ENCODE measurements at regions not wholly inside any gene's neighbourhood (a gene's known extent, or its start where the extent isn't known, plus 50 kb on each side); places are given as distances from the start of the nearest gene placed in this dataset.
"Not testable (repeated sequence)": the region's sequence is repeated elsewhere in the genome, so short reads cannot be mapped to it uniquely, and the experiment has no call there.

- DNase-seq = no peak
- in situ Hi-C loops (cut with HindIII; ENCODE audit: low pct_ligation_motif_present, low pct_unique_long_range_greater_than_20kb, low sequenced_read_pairs) = no loop called here
These were observed 134.2 kb downstream of the TMEM30B start for GRCh38 chr14:61146899-61147298.

DNA sequence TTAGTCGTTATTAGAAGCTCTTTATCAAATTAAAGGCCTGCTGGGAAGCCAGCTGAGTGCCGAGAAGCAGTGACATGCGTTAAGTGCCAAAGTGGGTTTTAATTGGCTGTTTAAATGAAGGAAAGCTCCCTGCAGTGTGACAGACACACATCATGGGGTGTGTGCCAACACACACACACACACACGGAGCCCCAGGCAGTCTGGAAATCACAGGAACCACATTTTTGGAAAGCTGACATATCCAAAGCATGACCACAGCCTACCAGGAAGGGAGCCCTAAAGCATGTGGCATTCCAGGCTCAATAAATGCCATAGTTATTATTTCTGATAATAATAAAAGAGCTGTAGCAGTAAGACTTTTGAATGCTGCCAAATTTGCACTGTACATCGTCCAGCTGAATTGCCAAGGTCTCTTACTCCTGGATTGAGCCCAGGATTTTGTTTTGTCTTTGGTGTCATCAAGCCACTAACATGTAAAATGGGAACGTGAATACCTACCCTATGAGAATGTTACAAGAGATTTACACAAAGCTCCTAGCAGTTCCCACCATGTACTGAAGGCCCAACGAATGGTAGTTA lies 135.1 kb downstream of the TMEM30B start:
- in situ Hi-C loops (cut with HindIII; ENCODE audit: low pct_ligation_motif_present, low pct_unique_long_range_greater_than_20kb, low sequenced_read_pairs) = no loop called here
- DNase-seq = no peak

DNA sequence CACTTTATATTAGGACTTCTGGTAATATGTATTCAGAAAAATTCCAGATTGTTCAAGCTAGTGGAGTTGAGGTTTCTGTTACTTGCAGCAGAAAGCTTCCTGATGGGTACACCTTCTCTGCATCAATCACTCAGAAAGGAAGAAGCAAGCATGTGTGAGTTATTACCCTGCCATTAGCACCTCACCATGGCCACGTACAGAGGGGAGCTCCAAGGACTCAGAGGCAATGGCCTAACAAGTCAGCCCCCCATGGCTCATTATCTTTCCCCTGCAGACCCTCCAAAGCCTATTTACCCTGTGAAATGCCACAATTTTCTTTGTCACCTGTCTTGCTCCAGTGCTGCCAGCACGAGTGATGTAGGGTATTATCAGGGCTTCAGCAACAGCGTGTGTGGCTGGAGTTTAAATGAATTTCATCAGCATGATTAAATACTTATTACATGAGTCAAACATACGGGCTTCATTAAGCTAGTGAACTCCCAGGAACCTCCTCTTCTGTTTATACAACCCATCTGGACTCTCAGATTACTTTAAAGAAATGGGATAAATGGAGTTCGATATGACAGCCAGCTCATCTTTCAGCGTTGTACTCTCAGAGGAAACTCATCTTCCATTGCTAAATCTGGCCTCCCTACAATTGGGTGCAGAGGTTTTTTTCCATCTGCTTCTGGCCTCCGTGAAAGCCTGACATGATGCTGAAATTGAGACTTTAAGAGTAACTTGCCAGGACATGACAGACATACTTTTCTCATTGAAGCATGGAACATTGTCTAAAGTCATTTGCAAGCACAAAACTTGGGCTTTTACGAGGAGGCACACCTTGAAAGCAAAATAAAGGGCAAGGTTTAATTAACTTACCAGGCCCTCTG lies 135.9 kb downstream of the TMEM30B start:
- no peak for DNase-seq
- in situ Hi-C loops (cut with HindIII; ENCODE audit: low pct_ligation_motif_present, low pct_unique_long_range_greater_than_20kb, low sequenced_read_pairs) = no loop called here

DNA sequence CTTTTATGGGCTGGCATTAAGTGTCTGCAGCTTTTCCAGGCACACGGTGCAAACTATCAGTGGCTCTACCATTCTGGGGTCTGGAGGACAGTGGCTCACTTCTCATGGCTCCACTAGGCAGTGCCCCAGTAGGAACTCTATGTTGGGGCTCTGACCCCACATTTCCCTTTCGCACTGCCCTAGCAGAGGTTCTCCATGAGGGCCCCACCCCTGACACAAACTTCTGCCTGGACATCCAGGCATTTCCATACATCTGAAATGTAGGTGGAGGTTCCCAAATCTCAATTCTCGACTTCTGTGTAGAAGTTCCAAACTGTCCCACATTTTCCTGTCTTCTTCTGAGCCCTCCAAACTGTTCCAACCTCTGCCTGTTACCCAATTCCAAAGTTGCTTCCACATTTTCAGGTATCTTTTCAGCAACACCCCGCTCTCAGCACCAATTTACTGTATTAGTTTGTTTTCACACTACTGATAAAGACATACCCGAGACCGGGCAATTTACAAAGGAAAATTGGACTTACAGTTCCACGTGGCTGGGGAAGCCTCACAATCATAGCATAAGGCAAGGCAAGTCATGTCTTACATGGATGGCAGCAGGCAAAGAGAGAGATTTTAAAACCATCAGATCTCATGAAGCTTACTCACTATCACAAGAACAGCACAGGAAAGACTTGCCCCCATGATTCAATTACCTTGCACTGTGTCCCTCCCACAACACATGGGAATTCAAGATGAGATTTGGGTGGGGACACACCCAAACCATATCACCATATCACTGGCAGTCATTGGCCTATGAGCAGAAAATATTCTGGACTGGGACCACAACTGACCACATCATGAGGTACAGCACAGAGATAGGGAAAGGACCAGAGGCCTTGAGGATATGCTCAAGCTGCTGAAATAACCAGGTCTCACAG lies 136.8 kb downstream of the TMEM30B start:
- DNase-seq; in situ Hi-C loops (cut with HindIII; ENCODE audit: low pct_ligation_motif_present, low pct_unique_long_range_greater_than_20kb, low sequenced_read_pairs): not testable (repeated sequence)

GRCh38 chr14:61140872-61141271 lies 140.3 kb downstream of the TMEM30B start:
- in situ Hi-C loops (cut with HindIII; ENCODE audit: low pct_ligation_motif_present, low pct_unique_long_range_greater_than_20kb, low sequenced_read_pairs) = no loop called here
- DNase-seq = no peak

GRCh38 chr14:61140271-61140670 lies 140.9 kb downstream of the TMEM30B start:
- in situ Hi-C loops (cut with HindIII; ENCODE audit: low pct_ligation_motif_present, low pct_unique_long_range_greater_than_20kb, low sequenced_read_pairs) = no loop called here

GRCh38 chr14:61139006-61139599 lies 142.0 kb downstream of the TMEM30B start:
- no peak for DNase-seq

More at GRCh38 chr14:61140271-61140670, 140.9 kb downstream of the TMEM30B start:
- DNase-seq = no peak

DNA sequence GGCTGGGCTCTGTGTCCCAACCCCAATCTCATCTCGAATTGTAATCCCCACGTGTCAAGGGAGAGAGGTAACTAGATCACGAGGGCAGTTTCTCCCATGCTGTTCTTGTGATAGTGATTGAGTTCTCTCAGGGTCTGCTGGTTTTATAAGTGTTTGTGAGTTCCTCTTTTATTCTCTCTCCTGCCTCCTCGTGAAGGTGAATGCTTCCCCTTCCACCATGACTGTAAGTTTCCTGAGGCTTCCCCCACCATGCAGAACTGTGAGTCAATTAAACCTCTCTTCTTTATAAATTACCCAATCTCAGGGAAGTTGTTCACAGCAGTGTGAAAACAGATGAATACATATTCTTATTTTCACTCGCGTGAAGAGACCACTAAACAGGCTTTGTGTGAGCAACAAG lies 148.2 kb downstream of the TMEM30B start:
- in situ Hi-C loops (cut with HindIII; ENCODE audit: low pct_ligation_motif_present, low pct_unique_long_range_greater_than_20kb, low sequenced_read_pairs) = no loop called here
- DNase-seq = no peak

More at GRCh38 chr14:61139006-61139599, 142.0 kb downstream of the TMEM30B start:
- in situ Hi-C loops (cut with HindIII; ENCODE audit: low pct_ligation_motif_present, low pct_unique_long_range_greater_than_20kb, low sequenced_read_pairs) = no loop called here

DNA sequence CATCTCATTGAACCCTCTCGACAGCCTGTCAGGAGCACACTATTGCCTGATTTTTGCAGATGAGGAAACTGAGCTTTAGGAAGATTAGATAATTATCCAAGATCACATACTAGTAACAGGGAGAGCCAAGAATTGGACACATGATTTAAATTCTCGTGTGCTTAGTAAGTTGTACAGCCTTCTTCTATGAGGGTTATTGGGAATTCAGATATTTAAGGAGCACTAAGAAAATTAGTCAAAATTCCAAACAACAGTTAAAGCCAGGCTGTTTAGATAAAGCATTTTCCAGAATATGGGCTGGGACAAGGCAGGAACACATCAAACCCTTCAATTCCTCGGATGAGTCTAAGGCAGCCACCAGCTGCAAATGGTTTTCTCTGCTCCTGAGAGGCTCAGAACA lies 148.8 kb downstream of the TMEM30B start:
- no peak for DNase-seq
- in situ Hi-C loops (cut with HindIII; ENCODE audit: low pct_ligation_motif_present, low pct_unique_long_range_greater_than_20kb, low sequenced_read_pairs) = no loop called here

- DNase-seq = no peak
- in situ Hi-C loops (cut with HindIII; ENCODE audit: low pct_ligation_motif_present, low pct_unique_long_range_greater_than_20kb, low sequenced_read_pairs) = no loop called here
These were observed 149.6 kb downstream of the SLC38A6 start for GRCh38 chr14:61130512-61131260.

DNA sequence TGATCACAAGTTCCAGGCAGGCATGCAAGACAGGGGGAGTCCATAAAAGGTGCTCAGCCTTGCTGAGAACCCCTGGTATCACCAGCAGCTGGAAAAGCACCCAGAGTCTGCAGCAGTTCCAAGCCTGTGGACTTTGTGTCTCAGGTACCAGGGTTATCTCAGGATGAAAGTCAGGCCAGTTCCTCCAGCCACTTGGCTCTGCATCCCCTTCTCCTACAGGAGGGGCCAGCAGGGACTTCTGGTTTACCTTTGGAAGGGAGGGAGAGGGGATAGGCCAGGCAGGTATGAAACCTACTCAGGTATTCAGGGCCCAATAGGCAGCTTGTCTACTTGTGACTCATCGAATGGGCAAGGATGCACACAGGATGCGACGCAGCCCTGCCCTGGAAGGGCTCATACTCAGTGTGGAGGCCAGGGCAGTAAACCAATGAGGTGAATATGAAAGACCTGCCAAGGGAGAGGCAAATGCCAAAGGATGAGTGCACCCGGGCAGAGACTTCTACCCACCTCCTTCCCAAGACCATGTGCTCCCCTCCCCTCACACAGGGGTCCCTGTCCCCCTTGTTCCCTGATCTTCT lies 148.2 kb downstream of the SLC38A6 start:
- in situ Hi-C loops (cut with HindIII; ENCODE audit: low pct_ligation_motif_present, low pct_unique_long_range_greater_than_20kb, low sequenced_read_pairs) = no loop called here
- no peak for DNase-seq

DNA sequence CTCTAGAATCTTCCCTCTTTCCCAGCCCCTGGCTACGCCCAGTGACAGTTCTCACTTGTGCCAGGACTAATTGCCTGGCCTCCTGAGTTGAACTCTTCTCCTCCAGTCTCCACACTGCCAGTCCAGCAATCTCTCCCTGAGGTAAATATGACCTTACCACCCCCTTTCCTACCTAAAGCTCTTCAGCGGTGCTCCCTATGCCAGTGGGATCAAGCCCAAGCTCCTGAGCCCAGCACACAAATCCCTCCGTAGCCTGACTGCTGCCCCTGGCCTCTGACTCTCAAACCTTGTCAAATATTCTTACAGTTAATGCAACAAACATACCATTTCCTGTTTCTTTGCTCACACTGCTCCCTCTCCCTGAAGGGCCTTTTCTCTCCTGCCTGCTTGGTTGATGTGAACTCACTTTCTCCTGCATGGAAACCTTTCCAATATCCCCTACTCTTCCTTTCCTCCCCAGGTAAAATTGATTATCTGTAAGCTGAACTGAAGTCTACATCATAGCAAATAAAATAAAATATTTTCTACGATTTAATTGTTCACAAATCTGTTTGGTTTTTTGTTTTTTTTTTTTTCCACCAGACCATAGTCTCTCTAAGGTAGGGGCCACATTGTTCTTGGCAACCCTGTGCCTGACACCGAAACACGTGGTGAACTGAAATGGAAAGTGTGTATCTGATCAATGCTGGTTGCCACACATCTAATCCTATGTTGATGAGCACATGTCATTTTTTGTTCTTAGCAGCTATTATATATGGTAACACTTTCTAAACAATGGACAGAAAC lies 147.5 kb downstream of the SLC38A6 start:
- DNase-seq = no peak
- in situ Hi-C loops (cut with HindIII; ENCODE audit: low pct_ligation_motif_present, low pct_unique_long_range_greater_than_20kb, low sequenced_read_pairs) = no loop called here

- in situ Hi-C loops (cut with HindIII; ENCODE audit: low pct_ligation_motif_present, low pct_unique_long_range_greater_than_20kb, low sequenced_read_pairs) = no loop called here
These were observed 145.8 kb downstream of the SLC38A6 start for GRCh38 chr14:61126603-61127498.

DNA sequence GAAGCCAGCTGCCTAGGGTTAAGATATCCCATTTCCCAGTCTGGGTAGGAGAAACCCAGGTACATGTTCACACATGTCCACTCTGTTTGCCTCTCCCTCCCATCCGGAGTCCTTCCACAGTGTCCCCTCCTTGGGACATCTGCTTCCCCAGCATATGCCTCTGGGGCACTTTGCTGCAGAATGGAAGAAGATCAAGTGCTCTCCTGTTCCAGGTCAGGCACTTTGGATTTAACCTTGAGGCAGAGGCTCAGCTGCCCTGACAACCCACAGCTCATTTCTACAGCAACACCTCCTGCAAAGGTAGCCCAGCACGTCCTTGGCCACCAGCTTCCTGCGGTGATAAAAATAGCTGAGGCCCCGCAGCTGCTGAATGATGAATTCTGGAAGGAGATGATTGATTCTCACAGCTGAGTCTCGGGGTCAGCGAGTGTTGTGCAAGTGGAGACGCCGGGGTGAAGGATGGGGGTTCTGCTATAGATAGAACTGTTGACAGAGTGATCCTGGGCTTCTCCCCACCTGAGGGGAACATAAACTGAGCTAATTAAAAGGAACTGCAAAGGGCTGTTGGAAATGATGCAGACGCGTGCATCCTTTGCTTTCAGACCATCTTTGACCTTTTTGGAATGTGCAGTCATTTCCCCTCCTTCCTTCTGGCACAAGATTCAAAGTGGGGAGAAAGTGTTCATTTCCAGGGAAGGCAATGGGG lies 145.0 kb downstream of the SLC38A6 start:
- in situ Hi-C loops (cut with HindIII; ENCODE audit: low pct_ligation_motif_present, low pct_unique_long_range_greater_than_20kb, low sequenced_read_pairs) = no loop called here
- no peak for DNase-seq

More at GRCh38 chr14:61126603-61127498, 145.8 kb downstream of the SLC38A6 start:
- DNase-seq = no peak

GRCh38 chr14:61125041-61125866 lies 144.2 kb downstream of the SLC38A6 start:
- no peak for DNase-seq
- in situ Hi-C loops (cut with HindIII; ENCODE audit: low pct_ligation_motif_present, low pct_unique_long_range_greater_than_20kb, low sequenced_read_pairs) = no loop called here
